Activated CD8-positive, alpha-beta T cell treated with anti-CD3 and anti-CD28 coated beads for 36 hours (primary cell): ENCODE measurements at regions not wholly inside any gene's neighbourhood (a gene's known extent, or its start where the extent isn't known, plus 50 kb on each side); places are given as distances from the start of the nearest gene placed in this dataset.

ENCODE experiments used
- ATAC-seq: fragments of 200-7000 bp; cut with Tn5 transposase; one replicate; pipeline ENCODE4 v1.10.0; 2021; ENCODE audit warnings: mild to moderate bottlenecking, moderate library complexity
- CTCF ChIA-PET: fragments of 350-600 bp; sonication (Branson Sonifier 250); formaldehyde crosslinking; loops from one replicate; lab custom pipeline; 2021; ENCODE audit warnings: antibody characterized with exemption; lab: Charles Lee
- POLR2A ChIA-PET: fragments of 350-600 bp; sonication (Branson Sonifier 250); formaldehyde crosslinking; loops from one replicate; lab custom pipeline; 2021; ENCODE audit warnings: antibody characterized with exemption; lab: Charles Lee
- DNase-seq: peaks from one replicate; pipeline ENCODE4 v3.0.0-alpha.2; 2020
- H3K27ac Mint-ChIP-seq: one replicate; pipeline ENCODE4 v1.8.0; 2021; ENCODE audit warnings: mild to moderate bottlenecking, mixed read lengths
- H3K27me3 Mint-ChIP-seq: one replicate; pipeline ENCODE4 v1.8.0; 2021; ENCODE audit warnings: mixed read lengths
- H3K36me3 Mint-ChIP-seq: one replicate; pipeline ENCODE4 v1.8.0; 2021; ENCODE audit warnings: low read depth, mixed read lengths
- H3K4me1 Mint-ChIP-seq: one replicate; pipeline ENCODE4 v1.8.0; 2021; ENCODE audit warnings: low read depth, mixed read lengths
- H3K4me3 Mint-ChIP-seq: one replicate; pipeline ENCODE4 v1.8.0; 2021; ENCODE audit warnings: mild to moderate bottlenecking, moderate library complexity, mixed read lengths
- H3K9me3 Mint-ChIP-seq: one replicate; pipeline ENCODE4 v1.8.0; 2021; ENCODE audit warnings: mixed read lengths
- intact Hi-C: fragments of 100-400 bp; cut with micrococcal nuclease; formaldehyde crosslinking; loops from one replicate; pipeline ENCODE4 v1.10.0; 2022
- TF ChIP-seq, protein P1 (sequence below): fragments of 200-600 bp; IDR thresholded peaks from one replicate; pipeline ENCODE4 v1.8.0; 2022; ENCODE audit warnings: antibody characterized with exemption, mild to moderate bottlenecking

DNA sequence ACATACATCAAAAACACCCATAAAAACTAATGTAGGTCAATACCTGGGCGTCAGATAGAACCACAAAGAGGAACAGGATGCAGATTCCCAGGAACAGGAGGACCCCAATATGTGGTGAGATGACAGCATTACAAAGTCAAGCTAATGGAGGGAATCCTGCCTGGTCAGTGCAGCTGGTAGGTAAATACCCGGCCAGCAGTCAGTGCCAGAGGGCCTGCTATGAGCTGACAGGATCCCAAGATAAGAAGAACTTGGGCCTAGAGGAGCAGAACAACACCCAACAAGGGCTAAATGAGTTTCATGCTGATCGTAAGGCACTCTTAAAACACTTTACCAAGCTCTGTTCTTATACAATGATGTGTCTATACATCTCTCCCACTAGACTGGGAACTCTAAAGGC is 61.2 kb upstream of the KCNMB2 start:
- ChIA-PET POLR2A (no interaction called here), CTCF (no interaction called here)
- intact Hi-C loops: no loop called here

DNA sequence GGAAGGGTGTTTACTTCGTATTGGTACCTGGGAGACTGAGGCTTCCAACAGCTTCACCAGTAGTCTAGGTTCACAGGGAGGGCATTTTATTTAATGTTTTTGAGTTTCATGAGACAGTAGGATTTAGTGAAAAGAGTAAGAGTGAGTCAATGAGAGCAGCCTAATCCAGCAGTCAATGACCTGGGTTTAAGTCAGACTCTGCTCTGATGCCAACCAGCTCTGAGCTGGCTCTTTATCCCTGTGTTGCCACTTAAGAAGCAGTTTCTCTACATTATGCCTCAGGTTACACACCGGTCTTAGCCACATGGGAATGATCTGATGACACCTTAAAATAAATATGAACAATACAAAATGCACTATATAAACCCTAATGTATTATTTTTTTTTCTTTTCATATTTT is 59.4 kb upstream of the KCNMB2 start:
- TF ChIP-seq, protein P1, sequence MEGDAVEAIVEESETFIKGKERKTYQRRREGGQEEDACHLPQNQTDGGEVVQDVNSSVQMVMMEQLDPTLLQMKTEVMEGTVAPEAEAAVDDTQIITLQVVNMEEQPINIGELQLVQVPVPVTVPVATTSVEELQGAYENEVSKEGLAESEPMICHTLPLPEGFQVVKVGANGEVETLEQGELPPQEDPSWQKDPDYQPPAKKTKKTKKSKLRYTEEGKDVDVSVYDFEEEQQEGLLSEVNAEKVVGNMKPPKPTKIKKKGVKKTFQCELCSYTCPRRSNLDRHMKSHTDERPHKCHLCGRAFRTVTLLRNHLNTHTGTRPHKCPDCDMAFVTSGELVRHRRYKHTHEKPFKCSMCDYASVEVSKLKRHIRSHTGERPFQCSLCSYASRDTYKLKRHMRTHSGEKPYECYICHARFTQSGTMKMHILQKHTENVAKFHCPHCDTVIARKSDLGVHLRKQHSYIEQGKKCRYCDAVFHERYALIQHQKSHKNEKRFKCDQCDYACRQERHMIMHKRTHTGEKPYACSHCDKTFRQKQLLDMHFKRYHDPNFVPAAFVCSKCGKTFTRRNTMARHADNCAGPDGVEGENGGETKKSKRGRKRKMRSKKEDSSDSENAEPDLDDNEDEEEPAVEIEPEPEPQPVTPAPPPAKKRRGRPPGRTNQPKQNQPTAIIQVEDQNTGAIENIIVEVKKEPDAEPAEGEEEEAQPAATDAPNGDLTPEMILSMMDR: no peak
- H3K9me3 Mint-ChIP-seq: no peaks in the 10 kb centered on the region
- H3K4me1 Mint-ChIP-seq: no peaks in the 10 kb centered on the region
- intact Hi-C loops: no loop called here
- ChIA-PET CTCF (no interaction called here), POLR2A (no interaction called here)
- ATAC-seq: no peak
- no peak overlapping the region for H3K4me3 Mint-ChIP-seq
- H3K27me3 Mint-ChIP-seq: peaks cover 2% of the 10 kb centered on the region
- no peak for DNase-seq
- H3K36me3 Mint-ChIP-seq: no peaks in the 10 kb centered on the region
- H3K27ac Mint-ChIP-seq: no peak overlapping the region

More for the DNA sequence above, 61.2 kb upstream of the KCNMB2 start:
- no peak overlapping the region for H3K4me3 Mint-ChIP-seq
- no peak for DNase-seq
- ATAC-seq: no peak
- no peak overlapping the region for H3K27ac Mint-ChIP-seq
- no peaks in the 10 kb centered on the region for H3K36me3 Mint-ChIP-seq
- TF ChIP-seq, protein P1: no peak
- H3K4me1 Mint-ChIP-seq: no peaks in the 10 kb centered on the region
- no peaks in the 10 kb centered on the region for H3K9me3 Mint-ChIP-seq
- H3K27me3 Mint-ChIP-seq: peaks cover 6% of the 10 kb centered on the region

DNA sequence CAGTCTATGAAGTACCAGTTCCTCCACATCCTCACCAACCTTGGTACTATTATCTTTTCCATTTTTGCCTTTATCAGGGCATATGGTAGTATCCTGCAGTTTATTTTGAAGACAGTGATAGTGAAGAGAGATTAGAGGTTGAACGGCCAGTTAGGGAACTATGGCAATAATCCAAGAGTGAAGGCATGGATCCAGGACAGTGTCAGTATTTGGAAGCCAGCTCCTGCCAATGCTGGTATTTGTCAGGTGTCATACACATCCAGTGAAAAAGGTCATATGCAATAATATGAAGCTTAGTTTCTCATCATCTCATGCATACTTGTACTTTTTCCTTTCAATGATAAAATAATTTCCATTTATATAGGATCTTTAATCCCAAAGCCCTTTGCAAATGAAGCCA is 56.8 kb upstream of the KCNMB2 start:
- Mint-ChIP-seq H3K27me3 (peaks cover 5% of the 10 kb centered on the region), H3K9me3 (no peaks in the 10 kb centered on the region), H3K4me1 (no peaks in the 10 kb centered on the region), H3K4me3 (no peak overlapping the region), H3K36me3 (no peaks in the 10 kb centered on the region), H3K27ac (no peak overlapping the region)
- ATAC-seq (no peak), DNase-seq (no peak)
- POLR2A ChIA-PET: no interaction called here
- intact Hi-C loops: no loop called here
- CTCF ChIA-PET: no interaction called here
- TF ChIP-seq, protein P1: no peak

DNA sequence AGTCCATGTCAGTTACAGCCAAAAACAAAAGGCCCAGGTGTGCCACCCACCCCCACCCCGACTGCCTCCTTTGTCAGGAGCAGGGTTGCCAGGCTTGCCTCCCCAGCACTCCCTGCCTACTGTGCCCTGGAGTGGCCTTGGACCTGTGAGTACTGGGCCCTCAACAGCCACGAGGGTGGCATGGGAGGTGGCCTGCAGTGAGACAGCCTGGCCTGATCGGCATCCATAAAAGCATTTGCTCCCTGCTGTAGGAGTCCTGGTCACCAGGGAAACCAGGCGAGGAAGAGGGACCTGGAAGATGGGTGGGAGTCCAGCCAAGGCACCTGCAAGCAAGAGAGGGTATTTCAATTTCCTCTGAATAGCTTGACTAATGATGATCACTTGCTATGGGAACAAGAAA is 56.4 kb upstream of the KCNMB2 start:
- ChIA-PET CTCF (no interaction called here), POLR2A (no interaction called here)
- Mint-ChIP-seq H3K36me3 (no peaks in the 10 kb centered on the region), H3K27me3 (peaks cover 3% of the 10 kb centered on the region), H3K27ac (no peak overlapping the region), H3K9me3 (no peaks in the 10 kb centered on the region), H3K4me3 (no peak overlapping the region), H3K4me1 (no peaks in the 10 kb centered on the region)
- DNase-seq (no peak), ATAC-seq (no peak)
- intact Hi-C loops: no loop called here
- TF ChIP-seq, protein P1: no peak

DNA sequence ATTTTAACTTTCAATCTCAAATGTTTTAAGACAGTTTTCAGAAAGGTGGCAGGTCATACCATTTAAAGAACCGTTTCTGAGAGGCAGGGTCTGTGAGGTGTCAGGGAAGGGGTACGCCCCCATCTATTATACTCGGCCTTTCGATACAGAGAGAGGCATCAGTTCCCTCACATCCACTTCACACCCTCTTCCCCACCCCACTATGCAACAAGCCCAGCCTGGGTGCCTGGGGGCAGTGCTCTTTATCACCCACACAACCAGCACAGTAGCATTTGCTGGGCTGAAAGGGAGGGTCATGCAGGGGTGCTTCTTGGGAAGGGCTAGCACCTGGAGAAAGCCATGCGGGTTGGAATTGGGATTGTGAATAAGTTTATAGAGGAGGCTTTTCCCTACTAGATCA is 56.0 kb upstream of the KCNMB2 start:
- ATAC-seq: no peak

More for the DNA sequence above, 56.0 kb upstream of the KCNMB2 start:
- intact Hi-C loops: no loop called here
- POLR2A ChIA-PET: no interaction called here
- DNase-seq: no peak
- H3K27ac Mint-ChIP-seq: no peak overlapping the region
- CTCF ChIA-PET: no interaction called here
- H3K4me1 Mint-ChIP-seq: no peaks in the 10 kb centered on the region
- no peaks in the 10 kb centered on the region for H3K9me3 Mint-ChIP-seq
- TF ChIP-seq, protein P1: no peak
- no peak overlapping the region for H3K4me3 Mint-ChIP-seq
- H3K27me3 Mint-ChIP-seq: peaks cover 3% of the 10 kb centered on the region
- no peaks in the 10 kb centered on the region for H3K36me3 Mint-ChIP-seq
